Uterus (tissue), 2 donors: ENCODE measurements at regions not wholly inside any gene's neighbourhood (a gene's known extent, or its start where the extent isn't known, plus 50 kb on each side); places are given as distances from the start of the nearest gene placed in this dataset.

Experiments used
- POLR2A ChIP-seq, 2 donors: fragments of 450-650 bp; IDR thresholded peaks; one replicate each; pipeline ENCODE4 v1.6.1; 2016; ENCODE audit warnings: antibody characterized with exemption in 2 of 2, mild to moderate bottlenecking in 1 of 2, moderate library complexity in 1 of 2
- TF ChIP-seq, protein P1 (sequence below), 4 experiments: fragments of 200-600 bp in 2 of 4; fragments of 450-650 bp in 2 of 4; sonication (generic) in 2 of 4; IDR thresholded peaks; one replicate each; pipeline ENCODE4 v1.5.1; 2016 to 2019; ENCODE audit warnings: antibody characterized with exemption in 4 of 4, mild to moderate bottlenecking in 2 of 4, moderate library complexity in 1 of 4

- TF ChIP-seq, protein P1, sequence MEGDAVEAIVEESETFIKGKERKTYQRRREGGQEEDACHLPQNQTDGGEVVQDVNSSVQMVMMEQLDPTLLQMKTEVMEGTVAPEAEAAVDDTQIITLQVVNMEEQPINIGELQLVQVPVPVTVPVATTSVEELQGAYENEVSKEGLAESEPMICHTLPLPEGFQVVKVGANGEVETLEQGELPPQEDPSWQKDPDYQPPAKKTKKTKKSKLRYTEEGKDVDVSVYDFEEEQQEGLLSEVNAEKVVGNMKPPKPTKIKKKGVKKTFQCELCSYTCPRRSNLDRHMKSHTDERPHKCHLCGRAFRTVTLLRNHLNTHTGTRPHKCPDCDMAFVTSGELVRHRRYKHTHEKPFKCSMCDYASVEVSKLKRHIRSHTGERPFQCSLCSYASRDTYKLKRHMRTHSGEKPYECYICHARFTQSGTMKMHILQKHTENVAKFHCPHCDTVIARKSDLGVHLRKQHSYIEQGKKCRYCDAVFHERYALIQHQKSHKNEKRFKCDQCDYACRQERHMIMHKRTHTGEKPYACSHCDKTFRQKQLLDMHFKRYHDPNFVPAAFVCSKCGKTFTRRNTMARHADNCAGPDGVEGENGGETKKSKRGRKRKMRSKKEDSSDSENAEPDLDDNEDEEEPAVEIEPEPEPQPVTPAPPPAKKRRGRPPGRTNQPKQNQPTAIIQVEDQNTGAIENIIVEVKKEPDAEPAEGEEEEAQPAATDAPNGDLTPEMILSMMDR (IDR thresholded peaks at IDR 0.05), result no peak
- no peak for TF ChIP-seq POLR2A (IDR thresholded peaks at IDR 0.05)
These were observed 139.5 kb upstream of the C11orf58 start for GRCh38 chr11:16598906-16599305.
